Right lobe of liver (tissue), 4 donors: ENCODE measurements at regions not wholly inside any gene's neighbourhood (a gene's known extent, or its start where the extent isn't known, plus 50 kb on each side); places are given as distances from the start of the nearest gene placed in this dataset.

Source experiments
- CTCF ChIP-seq, 4 donors: fragments of 200-600 bp in 3 of 4; fragments of 450-650 bp in 1 of 4; IDR thresholded peaks; one replicate each; pipeline versions ENCODE4 v1.5.1 to v1.8.0; 2016 to 2022; ENCODE audit warnings: antibody characterized with exemption in 4 of 4, mild to moderate bottlenecking in 2 of 4
- POLR2A ChIP-seq: fragments of 450-650 bp; IDR thresholded peaks from one replicate; pipeline ENCODE4 v1.6.1; 2017; ENCODE audit warnings: antibody characterized with exemption, mild to moderate bottlenecking
- donor health status: DM: no; HTN: no; CAD: no.
- donor health status: DM: no; HTN: no; CAD: no.
- donor health status: DM: no; HTN: yes; CAD: no.

DNA sequence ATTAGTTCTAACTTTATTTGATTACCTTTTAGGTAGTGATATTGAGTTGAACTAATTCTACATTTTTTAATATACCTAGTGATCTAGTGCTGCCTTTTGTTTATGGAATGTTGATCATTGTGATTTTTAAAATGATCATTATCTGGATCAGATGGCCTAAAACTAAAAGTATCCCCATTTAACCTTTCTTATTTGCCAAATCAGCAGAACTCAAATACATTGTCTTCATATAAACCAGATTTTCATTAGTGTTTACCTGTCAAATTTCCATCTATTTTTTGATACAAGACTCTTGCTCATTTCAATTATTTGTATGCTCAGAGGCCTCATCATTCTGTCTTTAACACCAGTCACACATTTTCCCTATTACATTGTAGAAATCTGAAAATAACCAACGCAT, 441.2 kb downstream of the PTPRC start:
- TF ChIP-seq POLR2A (no peak), CTCF (IDR thresholded peaks at IDR 0.05) (no peak)
